GM18861 (cell line): ENCODE measurements at regions not wholly inside any gene's neighbourhood (a gene's known extent, or its start where the extent isn't known, plus 50 kb on each side); places are given as distances from the start of the nearest gene placed in this dataset.

Source experiments
- ATAC-seq: cut with Tn5 transposase; IDR thresholded peaks from one replicate; pipeline ENCODE4 v1.9.1; 2021; ENCODE audit not compliant: unreplicated experiment

- no peak for ATAC-seq
Observed at GRCh38 chr14:101131451-101131916, 228.0 kb upstream of the RTL1 start.

- ATAC-seq: no peak
Observed at GRCh38 chr14:101132051-101132571, 228.6 kb upstream of the RTL1 start.

GRCh38 chr14:101132588-101132987, 229.1 kb upstream of the RTL1 start:
- ATAC-seq: no peak

- no peak for ATAC-seq
Observed at GRCh38 chr14:101133068-101133467, 229.5 kb upstream of the RTL1 start.

- no peak for ATAC-seq
Observed at GRCh38 chr14:101134161-101134631, 230.7 kb upstream of the RTL1 start.

GRCh38 chr14:101134851-101135433, 231.4 kb upstream of the RTL1 start:
- ATAC-seq: no peak

- ATAC-seq: no peak
Observed at GRCh38 chr14:101135796-101136742, 232.5 kb upstream of the RTL1 start.

- no peak for ATAC-seq
Observed at GRCh38 chr14:101137234-101137633, 233.7 kb upstream of the RTL1 start.

GRCh38 chr14:101147848-101148247, 244.3 kb upstream of the RTL1 start:
- ATAC-seq: no peak

GRCh38 chr14:101150039-101150610, 246.6 kb upstream of the RTL1 start:
- ATAC-seq: no peak

- no peak for ATAC-seq
Observed at GRCh38 chr14:101151226-101151926, 247.9 kb upstream of the RTL1 start.

GRCh38 chr14:101151927-101152305, 248.4 kb upstream of the RTL1 start:
- ATAC-seq: no peak

- no peak for ATAC-seq
Observed at GRCh38 chr14:101152855-101153254, 249.3 kb upstream of the RTL1 start.

GRCh38 chr14:101153691-101154090, 250.2 kb upstream of the RTL1 start:
- ATAC-seq: no peak

- ATAC-seq: no peak
Observed at GRCh38 chr14:101155575-101155974, 252.1 kb upstream of the RTL1 start.

- ATAC-seq: no peak
Observed at GRCh38 chr14:101167428-101167827, 263.9 kb upstream of the RTL1 start.

- no peak for ATAC-seq
Observed at GRCh38 chr14:101169267-101169666, 265.7 kb upstream of the RTL1 start.

- ATAC-seq: no peak
Observed at GRCh38 chr14:101171650-101172049, 268.1 kb upstream of the RTL1 start.

- no peak for ATAC-seq
Observed at GRCh38 chr14:101173698-101174521, 270.4 kb upstream of the RTL1 start.

- ATAC-seq: no peak
Observed at GRCh38 chr14:101174522-101174838, 271.0 kb upstream of the RTL1 start.
